Myocyte (in vitro differentiated cells): ENCODE measurements at regions not wholly inside any gene's neighbourhood (a gene's known extent, or its start where the extent isn't known, plus 50 kb on each side); places are given as distances from the start of the nearest gene placed in this dataset.
"Not testable (repeated sequence)": the region's sequence is repeated elsewhere in the genome, so short reads cannot be mapped to it uniquely, and the experiment has no call there.

Source experiments
- DNase-seq: peaks from one replicate; pipeline ENCODE4 v3.0.0-alpha.2; 2012; ENCODE audit warnings: low read depth

DNA sequence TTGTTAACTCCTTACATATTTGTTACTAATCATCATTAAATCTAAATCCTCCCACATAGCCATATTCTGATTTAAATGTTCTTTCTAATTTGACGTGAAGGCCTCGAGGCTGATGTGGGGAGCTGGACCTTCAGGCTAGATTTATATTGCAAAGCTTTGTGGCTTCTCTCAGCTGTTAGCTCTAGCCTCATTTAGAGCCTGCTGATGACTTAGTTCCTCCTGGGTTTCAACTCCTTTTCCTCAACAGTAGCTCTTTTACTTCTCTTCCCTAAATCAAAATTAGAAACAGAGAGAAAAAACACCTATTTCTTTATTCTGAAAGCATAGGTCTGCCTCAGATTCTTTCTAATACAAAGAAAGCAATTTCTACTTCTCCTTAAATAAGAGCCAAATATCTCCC is 477.5 kb upstream of the CCDC196 start:
- DNase-seq = no peak

DNA sequence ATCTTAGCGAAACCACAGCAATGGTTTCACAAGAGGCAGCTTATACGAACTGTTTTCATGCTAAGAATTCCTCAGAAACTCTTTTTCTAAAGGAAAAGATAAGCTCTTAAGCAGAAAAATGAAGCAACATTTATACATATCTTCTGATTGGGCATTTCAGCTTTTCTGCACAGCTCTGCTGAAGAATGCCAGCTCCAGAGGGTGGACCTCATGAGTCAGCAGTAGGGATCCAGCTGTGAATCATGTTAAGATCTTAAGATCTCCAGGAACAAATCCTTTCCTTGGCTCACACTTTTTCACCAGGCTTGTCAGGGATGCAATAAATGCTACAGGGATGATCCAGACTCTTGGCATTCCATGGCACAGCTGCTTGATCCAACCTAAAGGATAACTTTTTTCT is 477.1 kb upstream of the CCDC196 start:
- no peak for DNase-seq

DNA sequence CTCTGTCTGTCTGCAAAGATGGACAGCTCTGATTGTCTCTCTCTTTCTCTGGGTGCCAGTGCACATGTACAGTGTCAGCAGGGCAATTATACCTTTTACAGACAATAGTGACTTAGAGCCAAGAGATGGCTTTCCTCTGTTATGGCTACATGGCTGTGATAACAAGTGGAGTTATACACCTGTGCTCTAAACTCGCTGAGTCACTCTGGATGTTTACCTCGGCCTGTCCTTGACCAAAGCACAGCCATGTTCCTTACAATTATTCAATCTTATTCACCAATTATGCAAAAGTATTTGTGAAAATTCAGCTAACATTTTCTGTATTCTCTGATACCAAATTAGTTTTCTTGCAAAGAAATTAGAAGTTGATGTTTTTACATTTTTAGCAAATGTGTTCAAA is 475.5 kb upstream of the CCDC196 start:
- no peak for DNase-seq

DNA sequence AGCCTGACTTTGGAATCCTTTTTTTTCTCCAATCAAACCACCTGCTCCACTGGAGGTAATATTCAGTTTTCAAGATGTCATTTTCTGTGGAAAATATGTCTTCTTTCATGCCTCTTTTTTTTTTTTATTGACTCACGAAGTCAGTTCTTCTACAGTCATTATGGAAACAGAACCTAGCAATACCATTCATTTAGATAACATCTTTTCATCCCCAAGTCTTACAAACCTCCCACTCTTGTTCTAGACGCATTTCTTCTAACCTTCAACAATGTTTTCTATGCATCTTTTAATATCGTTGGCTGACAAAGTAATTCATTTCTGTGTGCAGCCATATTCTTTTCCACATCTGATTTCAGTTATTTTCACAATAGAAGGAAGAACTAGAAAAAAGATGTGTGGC is 474.3 kb upstream of the CCDC196 start:
- no peak for DNase-seq

DNA sequence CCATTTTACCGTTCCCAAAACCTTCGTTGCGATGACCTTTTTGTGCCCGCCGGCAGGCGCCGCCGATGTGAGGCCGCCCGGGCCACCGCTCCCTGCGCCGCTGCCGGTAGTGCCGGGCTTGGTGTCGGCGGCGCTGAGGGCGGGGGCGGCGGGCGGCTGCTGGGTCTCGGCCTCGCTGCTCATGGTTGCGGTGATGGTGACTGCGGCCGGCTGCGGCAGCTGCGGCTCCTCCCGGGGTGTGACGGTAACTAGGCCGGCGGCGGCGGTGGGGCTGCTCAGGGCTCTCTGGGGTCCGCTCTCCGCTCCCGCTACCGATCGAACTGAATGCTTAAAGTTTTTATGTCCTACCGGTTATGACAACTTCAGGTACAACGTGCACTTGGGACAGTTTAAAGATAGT is 472.6 kb upstream of the CCDC196 start:
- not testable (repeated sequence) for DNase-seq

DNA sequence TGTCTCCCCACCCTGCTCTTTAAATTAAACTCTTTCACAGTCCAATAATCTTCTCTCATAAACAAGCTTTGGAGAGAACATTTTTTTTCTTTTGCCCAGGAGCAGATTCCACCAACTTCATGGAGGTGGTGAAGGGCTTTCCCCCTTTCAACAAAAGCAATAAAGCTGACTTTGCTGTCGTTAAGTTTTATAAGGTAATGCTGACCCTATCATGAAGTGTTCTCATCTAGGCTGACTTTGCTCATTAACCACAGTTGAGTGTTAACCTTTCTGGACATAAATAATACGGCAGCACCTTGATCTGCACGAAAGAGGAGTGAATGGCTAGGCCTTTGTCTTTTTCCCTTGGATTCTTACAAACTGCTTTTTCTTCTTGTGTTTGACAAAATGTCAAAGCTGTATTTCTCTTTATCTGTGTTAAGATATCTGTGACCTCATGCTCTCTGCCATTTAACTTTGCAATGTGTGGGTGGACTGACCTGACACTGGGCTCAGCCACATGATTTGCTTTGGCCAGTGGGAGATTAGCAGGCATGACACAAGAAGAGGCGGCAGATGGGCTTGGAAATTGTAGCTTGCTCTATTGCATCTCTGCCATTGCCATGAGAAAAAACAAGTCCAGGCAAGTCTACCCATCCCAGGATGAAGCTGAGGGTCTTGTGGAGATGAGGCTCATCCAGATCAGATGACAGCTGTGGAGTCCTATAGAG is 470.9 kb upstream of the CCDC196 start:
- DNase-seq = no peak

DNA sequence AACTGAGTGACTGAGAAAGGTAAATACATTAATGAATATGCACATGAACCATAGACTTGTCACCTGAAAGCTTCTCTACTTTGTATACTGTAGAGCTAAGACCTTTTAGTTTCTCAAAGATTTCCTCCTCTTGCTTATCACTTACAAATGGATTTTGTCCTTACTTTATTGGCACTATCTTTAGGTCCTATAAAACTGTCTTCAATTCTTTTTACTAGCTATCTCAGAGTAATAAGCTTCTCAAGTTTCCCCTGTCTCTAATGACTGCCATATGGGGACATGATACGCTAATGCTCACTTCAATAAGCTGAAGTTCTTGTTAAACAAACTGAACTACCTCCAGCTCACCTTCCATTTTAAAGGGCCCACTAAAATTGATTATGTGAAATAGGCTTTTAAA is 468.2 kb upstream of the CCDC196 start:
- DNase-seq = no peak

DNA sequence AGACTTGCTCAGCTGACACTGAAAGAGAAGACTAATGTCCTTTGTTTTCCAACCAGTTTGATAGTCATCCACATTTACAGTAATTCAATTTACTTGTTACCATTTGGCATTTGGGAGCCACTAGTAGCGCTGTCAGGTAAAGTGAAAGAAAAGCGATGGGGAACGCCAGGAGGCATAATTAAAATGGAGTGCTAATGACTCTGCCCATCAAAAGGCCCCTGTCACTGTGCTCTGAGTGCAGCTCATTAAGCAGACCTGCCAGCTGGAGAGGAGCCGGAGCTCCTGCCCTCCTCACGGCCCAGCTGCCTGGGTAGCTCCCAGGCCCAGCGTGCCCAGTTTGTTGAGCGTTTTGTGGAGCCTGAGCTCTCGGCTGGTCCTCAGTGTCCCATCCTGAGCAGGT is 463.6 kb upstream of the CCDC196 start:
- DNase-seq = no peak

DNA sequence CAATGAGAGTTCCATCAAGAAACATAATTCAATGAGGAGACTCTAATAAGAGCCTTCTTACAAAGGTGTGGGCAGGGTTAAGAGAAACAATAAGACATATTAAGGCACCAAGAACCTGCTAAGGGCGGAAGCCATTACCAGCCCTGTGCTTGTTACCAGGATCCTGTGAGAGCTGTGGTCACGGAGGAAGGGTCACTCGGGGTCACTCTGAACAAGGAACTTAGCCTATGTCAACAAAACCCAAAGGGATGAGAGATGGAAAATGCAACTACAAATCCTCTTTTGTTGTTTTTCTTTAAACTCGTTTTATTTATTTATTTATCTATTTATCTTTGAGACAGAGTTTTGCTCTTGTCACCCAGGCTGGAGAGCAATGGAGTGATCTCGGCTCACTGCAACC is 460.4 kb upstream of the CCDC196 start:
- DNase-seq = no peak

DNA sequence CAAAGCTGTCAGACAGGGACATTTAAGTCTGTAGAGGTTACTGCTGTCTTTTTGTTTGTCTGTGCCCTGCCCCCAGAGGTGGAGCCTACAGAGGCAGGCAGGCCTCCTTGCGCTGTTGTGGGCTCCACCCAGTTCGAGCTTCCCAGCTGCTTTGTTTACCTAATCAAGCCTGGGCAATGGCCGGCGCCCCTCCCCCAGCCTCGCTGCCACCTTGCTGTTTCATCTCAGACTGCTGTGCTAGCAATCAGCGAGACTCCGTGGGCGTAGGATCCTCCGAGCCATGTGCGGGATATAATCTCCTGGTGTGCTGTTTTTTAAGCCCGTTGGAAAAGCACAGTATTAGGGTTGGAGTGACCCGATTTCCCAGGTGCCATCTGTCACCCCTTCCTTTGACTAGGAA is 454.2 kb upstream of the CCDC196 start:
- not testable (repeated sequence) for DNase-seq

DNA sequence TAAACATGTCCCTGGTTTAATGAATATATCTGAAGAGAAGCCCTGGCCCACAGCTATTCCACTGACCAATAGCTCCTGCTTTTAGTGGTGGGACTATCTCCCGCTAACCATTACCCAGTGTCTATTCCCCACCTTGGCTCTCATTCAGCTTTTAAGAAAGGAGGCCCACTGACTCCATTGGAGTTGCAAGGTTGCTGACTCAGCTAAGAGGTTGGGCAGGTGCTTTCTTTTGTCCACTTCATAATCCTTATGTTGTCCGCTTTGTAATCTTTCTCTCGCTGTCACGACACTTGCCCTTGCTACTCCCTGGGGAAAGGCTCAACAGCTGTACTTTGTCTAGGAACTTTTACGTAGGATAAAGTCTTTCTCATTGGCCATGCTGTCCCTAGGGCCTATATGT is 453.4 kb upstream of the CCDC196 start:
- no peak for DNase-seq

DNA sequence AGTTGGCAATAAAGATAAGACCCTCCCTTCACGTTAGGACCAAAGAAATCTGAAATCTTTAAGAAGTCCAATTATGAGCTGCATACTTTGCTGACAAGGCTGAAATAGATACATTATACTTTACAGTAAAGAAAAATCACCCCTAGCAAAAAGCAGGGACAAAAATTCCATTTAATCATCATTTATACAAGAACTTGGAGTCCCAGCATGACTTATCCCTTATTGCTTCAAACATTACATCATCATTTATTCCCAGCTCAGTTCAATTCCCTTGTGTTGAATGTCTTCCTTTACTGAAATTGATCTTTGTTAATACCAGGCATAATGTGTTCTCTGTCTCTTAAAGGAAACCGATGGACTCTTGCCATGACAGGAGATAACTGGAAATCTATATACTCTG is 449.6 kb upstream of the CCDC196 start:
- DNase-seq = no peak

DNA sequence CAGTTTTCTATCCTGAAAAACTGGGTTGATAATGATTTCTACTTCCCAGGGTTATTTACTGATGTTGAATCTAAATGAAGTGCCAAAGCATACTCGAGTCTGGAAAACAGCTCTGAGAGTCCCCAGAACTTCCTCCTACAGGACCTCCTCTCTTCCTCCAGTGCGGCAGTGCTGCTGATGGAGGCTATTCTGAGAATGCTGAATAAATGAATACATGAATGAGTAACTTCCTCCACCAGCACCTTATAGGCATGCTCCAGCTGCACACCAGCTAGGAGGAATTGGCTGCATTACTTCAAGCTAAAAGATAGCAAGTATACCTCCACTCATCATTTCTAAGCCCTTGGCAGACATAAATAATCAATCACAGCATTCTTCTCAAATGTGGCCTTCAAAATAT is 448.8 kb upstream of the CCDC196 start:
- no peak for DNase-seq

DNA sequence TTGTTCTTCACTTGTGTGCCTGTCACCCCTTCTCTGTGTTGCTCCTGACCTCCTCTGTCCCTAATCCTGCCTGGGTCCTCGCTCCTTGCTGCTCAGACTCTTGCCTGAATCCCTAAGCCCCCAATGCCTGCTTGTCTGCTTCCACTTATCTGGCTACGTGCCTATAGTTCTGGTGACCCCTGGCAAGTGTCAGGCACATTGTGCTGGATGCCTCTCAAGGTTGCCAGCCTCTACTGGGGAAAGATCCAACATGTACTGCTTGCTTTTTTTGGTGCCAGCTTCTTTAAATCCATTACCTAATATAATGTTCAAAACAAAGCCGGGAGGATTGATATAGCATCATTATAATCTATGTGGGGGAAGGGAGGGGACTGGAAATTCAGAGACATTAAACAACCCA is 448.0 kb upstream of the CCDC196 start:
- no peak for DNase-seq

DNA sequence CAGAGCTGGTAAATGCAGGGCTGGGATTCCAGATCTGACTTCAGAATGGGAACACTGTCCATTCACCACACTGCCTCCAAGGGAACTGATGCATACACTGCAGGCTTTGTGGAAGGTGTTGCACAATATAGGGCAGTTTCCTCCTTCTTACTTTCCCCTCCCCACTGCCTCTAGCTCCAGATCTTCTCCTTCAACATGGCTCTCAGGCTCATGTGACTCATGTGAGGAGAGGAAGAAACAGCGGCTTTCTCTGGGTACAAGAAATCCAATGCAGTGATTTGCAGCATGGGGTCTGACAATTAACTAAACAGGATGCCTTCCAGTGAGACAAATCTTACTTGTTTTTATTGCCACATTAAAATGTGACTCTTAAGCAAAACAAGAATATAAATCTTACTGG is 447.6 kb upstream of the CCDC196 start:
- no peak for DNase-seq

DNA sequence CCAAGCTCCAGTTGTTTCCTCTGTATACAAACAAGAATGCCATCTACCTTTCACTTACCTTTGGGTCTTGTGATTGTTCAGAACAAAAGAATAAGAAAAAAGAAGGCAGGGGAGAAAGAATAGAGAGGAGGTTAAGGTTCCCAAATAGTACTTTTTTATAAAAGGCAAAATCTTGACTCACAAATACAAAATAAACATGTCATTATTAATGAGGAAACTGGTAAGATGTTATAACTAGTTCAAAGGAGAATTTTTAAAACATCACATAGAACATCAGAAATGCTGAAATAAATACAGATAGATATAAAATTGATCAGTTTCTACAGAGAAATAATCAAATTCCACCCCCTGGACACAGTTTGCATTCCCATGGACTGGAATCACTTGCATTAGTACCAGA is 446.7 kb upstream of the CCDC196 start:
- no peak for DNase-seq

DNA sequence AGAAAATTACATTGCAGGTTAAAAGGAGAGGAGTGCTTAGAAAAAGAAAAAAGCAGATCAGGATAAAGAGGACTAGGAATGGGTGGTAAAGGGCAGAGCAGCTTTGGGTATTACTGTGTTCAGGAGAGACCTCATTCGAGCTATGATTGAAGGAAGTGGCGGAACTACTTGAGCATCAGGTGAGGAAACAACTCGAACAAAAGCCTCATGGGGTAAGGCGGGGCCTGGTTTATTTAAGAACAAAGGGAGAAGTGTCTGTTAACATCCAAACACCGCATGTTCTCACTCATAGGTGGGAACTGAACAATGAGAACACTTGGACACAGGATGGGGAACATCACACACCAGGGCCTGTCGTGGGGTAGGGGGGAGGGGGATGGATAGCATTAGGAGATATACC is 444.6 kb upstream of the CCDC196 start:
- DNase-seq = no peak

DNA sequence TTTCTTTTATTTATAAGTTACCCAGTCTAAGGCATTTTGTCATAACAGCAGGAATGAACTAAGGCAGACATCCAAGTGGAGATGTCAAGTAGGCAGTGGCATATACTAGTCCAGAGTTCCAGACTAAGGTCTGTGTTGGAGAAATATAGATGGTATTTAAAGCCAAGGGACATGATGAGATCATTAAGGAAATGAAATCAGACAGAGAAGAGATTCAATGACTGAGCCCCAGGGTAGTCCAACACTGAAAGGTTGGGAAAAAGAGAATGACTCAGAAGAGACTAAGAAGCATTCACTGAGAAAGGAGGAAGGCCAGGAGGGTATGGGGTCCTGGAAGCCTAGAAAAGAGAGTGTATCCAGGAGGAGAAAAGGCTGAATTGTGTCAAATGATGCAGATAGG is 442.2 kb upstream of the CCDC196 start:
- DNase-seq = no peak

DNA sequence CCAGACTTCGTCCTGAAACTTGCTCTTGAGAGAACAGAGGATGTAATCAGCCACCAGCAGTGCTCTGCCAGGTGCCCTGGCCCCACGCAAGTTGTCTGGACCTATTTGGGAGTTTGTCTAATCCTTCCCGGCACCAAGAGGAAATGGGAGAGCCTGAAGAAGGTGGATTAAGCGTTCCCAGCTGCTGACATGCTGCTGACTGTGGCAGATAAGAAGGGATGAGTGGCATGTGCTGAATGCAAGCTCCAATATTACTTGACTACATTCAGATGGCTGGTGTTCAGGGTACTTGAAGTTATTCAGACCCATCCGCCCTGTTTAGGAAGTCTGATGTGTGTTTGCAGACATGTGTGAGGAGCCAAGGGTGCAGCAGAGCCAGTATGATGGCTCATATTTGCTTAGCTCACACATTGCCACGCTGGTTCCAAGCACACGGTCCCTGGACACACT is 440.6 kb upstream of the CCDC196 start:
- DNase-seq = no peak

DNA sequence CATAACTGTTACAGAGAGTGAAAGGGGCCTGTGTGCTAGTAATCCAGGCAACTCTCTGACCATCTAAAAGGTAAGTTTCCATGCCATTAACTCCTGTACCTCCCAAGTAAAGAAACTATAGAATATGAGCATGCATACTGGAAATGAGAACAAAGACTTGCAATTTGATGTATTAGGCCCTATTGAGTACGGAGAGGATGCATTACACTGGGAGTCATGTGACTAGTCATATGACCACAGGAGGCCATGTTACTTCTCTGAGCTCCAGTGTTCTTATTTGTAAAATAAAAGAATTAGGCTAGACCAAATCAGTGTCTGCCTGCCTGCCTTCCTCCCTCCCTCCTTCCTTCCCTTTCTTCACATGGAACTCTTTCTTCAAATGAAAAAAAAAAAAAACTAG is 440.1 kb upstream of the CCDC196 start:
- DNase-seq = no peak

DNA sequence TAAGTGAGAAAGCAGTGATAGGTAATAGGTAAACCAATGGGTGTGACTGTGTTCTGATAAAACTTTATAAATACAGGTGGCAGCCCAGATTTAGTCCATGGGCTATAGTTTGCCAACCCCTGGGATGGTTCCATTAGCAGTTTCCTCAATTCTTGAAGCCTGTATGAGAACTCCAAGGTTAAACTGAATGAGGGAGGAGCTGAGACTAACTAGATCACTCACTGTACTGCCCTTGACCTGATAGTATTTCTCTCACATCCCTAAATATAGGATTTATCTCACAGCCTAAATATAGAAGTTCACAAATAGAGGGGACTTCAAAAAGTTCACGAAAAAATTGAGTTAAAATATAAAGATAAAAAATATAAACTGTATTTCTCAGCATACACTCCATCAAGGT is 439.6 kb upstream of the CCDC196 start:
- no peak for DNase-seq

DNA sequence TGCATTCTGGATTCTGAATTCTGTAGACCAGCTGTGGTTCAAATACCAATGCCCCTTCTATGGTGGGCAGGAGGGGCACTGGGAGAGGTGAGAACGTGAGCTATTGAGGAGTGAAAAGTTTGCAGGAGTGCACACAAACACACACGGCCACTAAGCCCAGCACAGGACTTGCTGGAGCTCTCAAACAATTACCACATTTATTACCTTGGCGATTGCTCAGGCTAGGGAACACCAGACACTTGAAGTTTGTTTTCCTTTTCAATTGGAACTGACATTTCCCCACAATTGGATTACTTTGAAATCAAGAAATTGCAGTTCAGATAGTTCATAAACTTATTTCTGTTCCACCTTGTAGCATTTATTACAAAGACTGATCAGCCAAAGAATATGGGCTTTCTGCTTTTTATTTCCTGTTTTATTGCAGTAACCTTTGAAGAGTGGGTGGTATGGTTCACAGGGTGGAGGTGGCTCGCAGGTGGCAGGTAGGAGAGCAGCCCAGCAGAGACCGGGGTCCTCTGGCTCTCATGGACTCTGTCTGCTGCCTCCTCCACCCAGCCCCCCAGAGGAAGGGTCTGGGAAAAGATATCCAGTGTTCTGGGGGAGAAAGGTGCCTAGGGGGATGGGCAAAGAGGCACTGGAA is 429.8 kb upstream of the CCDC196 start:
- no peak for DNase-seq

DNA sequence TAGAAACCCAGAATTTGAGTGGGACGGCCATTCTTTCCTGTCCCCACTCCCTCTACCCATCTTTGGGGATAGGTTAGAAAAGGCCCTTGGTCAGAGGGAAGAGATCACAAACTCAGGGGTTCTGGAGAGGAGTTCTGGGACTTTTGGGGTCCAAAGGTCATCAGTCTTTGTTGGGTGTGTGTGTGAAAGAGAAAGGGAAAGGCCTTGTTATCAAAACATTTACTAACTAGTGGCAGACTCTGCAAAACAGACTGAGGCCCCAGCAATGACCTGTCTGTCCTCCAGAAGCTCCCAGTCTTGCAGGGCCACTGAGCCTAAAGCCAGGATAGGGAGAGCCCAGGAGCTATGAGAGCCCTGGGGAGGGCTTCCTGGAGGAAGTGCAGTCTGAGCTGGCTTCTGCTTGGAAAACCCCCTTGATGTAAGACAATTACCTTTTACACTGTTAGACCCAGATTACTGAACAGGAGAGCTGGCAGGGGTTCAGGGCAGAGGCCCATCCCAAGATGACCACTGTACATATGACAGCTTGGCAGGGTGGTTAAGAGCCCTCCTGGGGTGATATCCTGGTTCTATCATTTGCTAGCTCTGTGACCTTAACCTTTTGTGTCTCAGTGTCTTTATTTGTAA is 429.1 kb upstream of the CCDC196 start:
- no peak for DNase-seq
